ENCODE measurements at regions not wholly inside any gene's neighbourhood (a gene's known extent, or its start where the extent isn't known, plus 50 kb on each side); places are given as distances from the start of the nearest gene placed in this dataset.
"Not testable (repeated sequence)": the region's sequence is repeated elsewhere in the genome, so short reads cannot be mapped to it uniquely, and the experiment has no call there.

DNA sequence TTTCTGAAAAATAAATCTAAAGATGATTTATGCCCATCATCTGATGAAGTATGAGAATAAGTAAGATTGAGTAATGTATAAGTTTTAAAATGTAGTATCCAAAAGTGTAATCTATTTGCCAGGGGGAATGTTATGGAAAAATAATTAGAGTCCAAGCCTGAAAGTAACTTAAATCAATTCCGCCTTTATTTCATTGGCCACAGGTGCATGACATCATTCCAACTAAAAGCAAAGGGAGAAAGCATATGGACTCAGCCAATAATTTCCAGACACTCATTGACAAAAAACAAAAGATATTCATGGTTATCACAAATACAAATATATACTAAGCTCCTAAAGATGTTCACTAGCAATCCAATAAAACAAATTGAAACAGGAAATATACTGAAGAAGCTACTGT lies 752.6 kb upstream of the TMEFF2 start:
- no peak overlapping the region for H3K4me3 ChIP-seq (ENCODE audit: low read length)
- H3K27ac ChIP-seq (ENCODE audit: low read depth, low read length), result no peak overlapping the region
- H3K9me3 Mint-ChIP-seq, result peaks cover 0 to 16% (median 3%) of the 10 kb centered on the region in 5 donors
- DNase-seq, result no peak
- no peak overlapping the region for H3K27ac Mint-ChIP-seq
- no peaks in the 10 kb centered on the region for H3K9me3 ChIP-seq (ENCODE audit: low read length)
- CTCF ChIA-PET, result no interaction called here
- no peaks in the 10 kb centered on the region for H3K27me3 ChIP-seq (ENCODE audit: insufficient read depth, low read length, poor library complexity, severe bottlenecking)
- no peaks in the 10 kb centered on the region for H3K4me1 Mint-ChIP-seq
- H3K4me3 Mint-ChIP-seq, result no peak overlapping the region
- POLR2A ChIA-PET, result no interaction called here
- H3K27me3 Mint-ChIP-seq, result no peaks in the 10 kb centered on the region
- H3K36me3 ChIP-seq (ENCODE audit: insufficient read depth, low read length), result no peaks in the 10 kb centered on the region
- H3K36me3 Mint-ChIP-seq, result no peaks in the 10 kb centered on the region
- no peaks in the 10 kb centered on the region for H3K4me1 ChIP-seq (ENCODE audit: insufficient read depth, low read length)

GRCh38 chr2:192940767-192941166 lies 746.0 kb upstream of the TMEFF2 start:
- H3K36me3 ChIP-seq (ENCODE audit: insufficient read depth, low read length), result no peaks in the 10 kb centered on the region
- H3K4me1 ChIP-seq (ENCODE audit: insufficient read depth, low read length), result no peaks in the 10 kb centered on the region
- H3K4me3 Mint-ChIP-seq, result no peak overlapping the region
- H3K27ac ChIP-seq (ENCODE audit: low read depth, low read length), result no peak overlapping the region
- no peaks in the 10 kb centered on the region for H3K4me1 Mint-ChIP-seq
- H3K27ac Mint-ChIP-seq, result no peak overlapping the region
- no peaks in the 10 kb centered on the region for H3K9me3 ChIP-seq (ENCODE audit: low read length)
- peaks cover 0 to 26% (median 2%) of the 10 kb centered on the region in 5 donors for H3K9me3 Mint-ChIP-seq
- ChIA-PET POLR2A (no interaction called here), CTCF (no interaction called here)
- no peaks in the 10 kb centered on the region for H3K27me3 ChIP-seq (ENCODE audit: insufficient read depth, low read length, poor library complexity, severe bottlenecking)
- DNase-seq, result no peak
- H3K36me3 Mint-ChIP-seq, result no peaks in the 10 kb centered on the region
- H3K4me3 ChIP-seq (ENCODE audit: low read length), result no peak overlapping the region
- H3K27me3 Mint-ChIP-seq, result peaks cover 0 to 1% of the 10 kb centered on the region in 2 donors

GRCh38 chr2:192932376-192932775 lies 737.6 kb upstream of the TMEFF2 start:
- POLR2A ChIA-PET, result no interaction called here
- no peak for DNase-seq
- H3K9me3 Mint-ChIP-seq, result peaks cover 1 to 17% (median 5%) of the 10 kb centered on the region in 5 donors
- no peaks in the 10 kb centered on the region for H3K36me3 Mint-ChIP-seq
- H3K4me1 Mint-ChIP-seq, result no peaks in the 10 kb centered on the region
- H3K27ac ChIP-seq (ENCODE audit: low read depth, low read length), result no peak overlapping the region
- no peak overlapping the region for H3K27ac Mint-ChIP-seq
- CTCF ChIA-PET, result no interaction called here
- no peak overlapping the region for H3K4me3 Mint-ChIP-seq
- no peaks in the 10 kb centered on the region for H3K36me3 ChIP-seq (ENCODE audit: insufficient read depth, low read length)
- H3K4me3 ChIP-seq (ENCODE audit: low read length), result no peak overlapping the region
- no peaks in the 10 kb centered on the region for H3K27me3 ChIP-seq (ENCODE audit: insufficient read depth, low read length, poor library complexity, severe bottlenecking)
- no peaks in the 10 kb centered on the region for H3K4me1 ChIP-seq (ENCODE audit: insufficient read depth, low read length)
- no peaks in the 10 kb centered on the region for H3K9me3 ChIP-seq (ENCODE audit: low read length)
- no peaks in the 10 kb centered on the region for H3K27me3 Mint-ChIP-seq

- H3K36me3 Mint-ChIP-seq; H3K4me3 Mint-ChIP-seq; POLR2A ChIA-PET; H3K4me1 ChIP-seq (ENCODE audit: insufficient read depth, low read length); H3K27ac Mint-ChIP-seq; H3K4me3 ChIP-seq (ENCODE audit: low read length); CTCF ChIA-PET; H3K4me1 Mint-ChIP-seq; H3K9me3 Mint-ChIP-seq; H3K27ac ChIP-seq (ENCODE audit: low read depth, low read length); H3K9me3 ChIP-seq (ENCODE audit: low read length); H3K27me3 Mint-ChIP-seq; H3K27me3 ChIP-seq (ENCODE audit: insufficient read depth, low read length, poor library complexity, severe bottlenecking); DNase-seq; H3K36me3 ChIP-seq (ENCODE audit: insufficient read depth, low read length): not testable (repeated sequence)
These were observed 726.9 kb upstream of the TMEFF2 start for GRCh38 chr2:192921631-192922030.

GRCh38 chr2:192901446-192901845 lies 706.7 kb upstream of the TMEFF2 start:
- Mint-ChIP-seq H3K36me3 (no peaks in the 10 kb centered on the region), H3K4me3 (no peak overlapping the region), H3K27me3 (no peaks in the 10 kb centered on the region), H3K9me3 (peaks cover 0 to 6% (median 0%) of the 10 kb centered on the region in 5 donors), H3K27ac (no peak overlapping the region), H3K4me1 (no peaks in the 10 kb centered on the region)
- H3K4me3 ChIP-seq (ENCODE audit: low read length), result no peak overlapping the region
- H3K36me3 ChIP-seq (ENCODE audit: insufficient read depth, low read length), result no peaks in the 10 kb centered on the region
- ChIA-PET CTCF (no interaction called here), POLR2A (no interaction called here)
- no peak for DNase-seq
- no peak overlapping the region for H3K27ac ChIP-seq (ENCODE audit: low read depth, low read length)
- no peaks in the 10 kb centered on the region for H3K4me1 ChIP-seq (ENCODE audit: insufficient read depth, low read length)
- H3K27me3 ChIP-seq (ENCODE audit: insufficient read depth, low read length, poor library complexity, severe bottlenecking), result no peaks in the 10 kb centered on the region
- no peaks in the 10 kb centered on the region for H3K9me3 ChIP-seq (ENCODE audit: low read length)

- ChIA-PET CTCF (no interaction called here), POLR2A (no interaction called here)
- DNase-seq, result no peak
- H3K4me1 ChIP-seq (ENCODE audit: insufficient read depth, low read length), result no peaks in the 10 kb centered on the region
- H3K9me3 ChIP-seq (ENCODE audit: low read length), result no peaks in the 10 kb centered on the region
- Mint-ChIP-seq H3K4me1 (no peaks in the 10 kb centered on the region), H3K9me3 (peaks cover 0 to 10% (median 0%) of the 10 kb centered on the region in 5 donors), H3K4me3 (no peak overlapping the region), H3K36me3 (no peaks in the 10 kb centered on the region), H3K27me3 (no peaks in the 10 kb centered on the region), H3K27ac (no peak overlapping the region)
- H3K36me3 ChIP-seq (ENCODE audit: insufficient read depth, low read length), result no peaks in the 10 kb centered on the region
- H3K27me3 ChIP-seq (ENCODE audit: insufficient read depth, low read length, poor library complexity, severe bottlenecking), result no peaks in the 10 kb centered on the region
- H3K4me3 ChIP-seq (ENCODE audit: low read length), result no peak overlapping the region
- no peak overlapping the region for H3K27ac ChIP-seq (ENCODE audit: low read depth, low read length)
These were observed 704.7 kb upstream of the TMEFF2 start for GRCh38 chr2:192899466-192899865.

DNA sequence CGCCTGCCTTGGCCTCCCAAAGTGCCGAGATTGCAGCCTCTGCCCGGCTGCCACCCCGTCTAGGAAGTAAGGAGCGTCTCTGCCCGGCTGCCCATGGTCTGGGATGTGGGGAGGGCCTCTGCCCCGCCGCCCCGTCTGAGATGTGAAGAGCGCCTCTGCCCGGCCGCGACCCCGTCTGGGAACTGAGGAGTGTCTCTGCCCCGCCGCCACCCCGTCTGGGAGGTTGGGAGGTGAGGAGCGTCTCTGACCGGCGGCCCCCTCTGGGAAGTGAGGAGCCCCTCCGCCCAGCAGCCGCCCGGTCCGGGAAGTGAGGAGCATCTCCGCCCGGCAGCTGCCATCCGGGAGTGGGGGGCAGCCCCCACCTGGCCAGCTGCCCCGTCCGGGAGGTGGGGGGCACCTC lies 699.2 kb upstream of the TMEFF2 start:
- H3K4me3 ChIP-seq (ENCODE audit: low read length); H3K9me3 ChIP-seq (ENCODE audit: low read length); H3K36me3 Mint-ChIP-seq; H3K27ac ChIP-seq (ENCODE audit: low read depth, low read length); H3K27me3 Mint-ChIP-seq; H3K9me3 Mint-ChIP-seq; H3K27ac Mint-ChIP-seq; H3K4me1 Mint-ChIP-seq; H3K36me3 ChIP-seq (ENCODE audit: insufficient read depth, low read length); CTCF ChIA-PET; H3K4me1 ChIP-seq (ENCODE audit: insufficient read depth, low read length); H3K27me3 ChIP-seq (ENCODE audit: insufficient read depth, low read length, poor library complexity, severe bottlenecking); POLR2A ChIA-PET; H3K4me3 Mint-ChIP-seq: not testable (repeated sequence)
- peak in 1 of 5 donors; percentile 40 for DNase-seq

DNA sequence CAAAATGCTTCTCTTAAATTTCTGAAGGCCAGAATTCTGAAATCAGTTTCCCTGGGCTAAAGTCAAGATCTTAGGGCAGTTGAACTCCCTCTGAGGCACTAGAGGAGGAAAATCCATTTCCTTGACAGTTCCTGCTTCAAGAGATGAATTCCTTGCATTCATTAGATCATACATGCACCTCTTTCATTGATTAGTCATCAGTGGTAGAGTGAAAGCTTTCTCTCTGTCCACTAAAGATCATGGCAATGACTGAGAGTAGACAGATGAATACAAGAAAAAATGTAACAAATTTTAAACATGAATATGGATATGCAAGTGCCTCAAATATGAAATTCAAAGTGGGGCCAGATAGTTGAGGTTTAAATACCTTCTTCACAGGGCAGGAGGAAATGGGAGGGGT lies 693.4 kb upstream of the TMEFF2 start:
- CTCF ChIA-PET, result no interaction called here
- Mint-ChIP-seq H3K27me3 (no peaks in the 10 kb centered on the region), H3K27ac (no peak overlapping the region), H3K4me1 (no peaks in the 10 kb centered on the region), H3K9me3 (peaks cover 0 to 8% (median 0%) of the 10 kb centered on the region in 5 donors), H3K36me3 (no peaks in the 10 kb centered on the region), H3K4me3 (no peak overlapping the region)
- no peaks in the 10 kb centered on the region for H3K27me3 ChIP-seq (ENCODE audit: insufficient read depth, low read length, poor library complexity, severe bottlenecking)
- no peaks in the 10 kb centered on the region for H3K36me3 ChIP-seq (ENCODE audit: insufficient read depth, low read length)
- no peaks in the 10 kb centered on the region for H3K9me3 ChIP-seq (ENCODE audit: low read length)
- POLR2A ChIA-PET, result no interaction called here
- no peak overlapping the region for H3K4me3 ChIP-seq (ENCODE audit: low read length)
- DNase-seq, result no peak
- H3K4me1 ChIP-seq (ENCODE audit: insufficient read depth, low read length), result no peaks in the 10 kb centered on the region
- H3K27ac ChIP-seq (ENCODE audit: low read depth, low read length), result no peak overlapping the region

GRCh38 chr2:192887337-192887736 lies 692.6 kb upstream of the TMEFF2 start:
- no peak for DNase-seq
- Mint-ChIP-seq H3K4me1 (no peaks in the 10 kb centered on the region), H3K36me3 (no peaks in the 10 kb centered on the region), H3K9me3 (peaks cover 0 to 8% (median 0%) of the 10 kb centered on the region in 5 donors), H3K27me3 (no peaks in the 10 kb centered on the region), H3K27ac (no peak overlapping the region), H3K4me3 (no peak overlapping the region)
- ChIA-PET POLR2A (no interaction called here), CTCF (no interaction called here)
- no peak overlapping the region for H3K27ac ChIP-seq (ENCODE audit: low read depth, low read length)
- no peaks in the 10 kb centered on the region for H3K4me1 ChIP-seq (ENCODE audit: insufficient read depth, low read length)
- no peaks in the 10 kb centered on the region for H3K36me3 ChIP-seq (ENCODE audit: insufficient read depth, low read length)
- H3K27me3 ChIP-seq (ENCODE audit: insufficient read depth, low read length, poor library complexity, severe bottlenecking), result no peaks in the 10 kb centered on the region
- no peak overlapping the region for H3K4me3 ChIP-seq (ENCODE audit: low read length)
- H3K9me3 ChIP-seq (ENCODE audit: low read length), result no peaks in the 10 kb centered on the region
